Endothelial cell (in vitro differentiated cells): ENCODE measurements at regions not wholly inside any gene's neighbourhood (a gene's known extent, or its start where the extent isn't known, plus 50 kb on each side); places are given as distances from the start of the nearest gene placed in this dataset.

Experiments
- DNase-seq: peaks from one replicate; pipeline ENCODE4 v3.0.0; 2021; ENCODE audit warnings: low spot score
- H3K27ac Mint-ChIP-seq: one replicate; pipeline ENCODE4 v1.8.0; 2021; ENCODE audit warnings: mixed read lengths, inconsistent platforms; ENCODE audit not compliant: unreplicated experiment
- H3K27me3 Mint-ChIP-seq: one replicate; pipeline ENCODE4 v1.8.0; 2021; ENCODE audit warnings: mild to moderate bottlenecking, moderate library complexity, mixed read lengths, inconsistent platforms; ENCODE audit not compliant: unreplicated experiment
- H3K36me3 Mint-ChIP-seq: one replicate; pipeline ENCODE4 v1.8.0; 2021; ENCODE audit warnings: mild to moderate bottlenecking, low read depth, mixed read lengths, inconsistent platforms; ENCODE audit not compliant: unreplicated experiment
- H3K4me1 Mint-ChIP-seq: one replicate; pipeline ENCODE4 v1.8.0; 2021; ENCODE audit warnings: mild to moderate bottlenecking, mixed read lengths, inconsistent platforms; ENCODE audit not compliant: unreplicated experiment
- H3K4me3 Mint-ChIP-seq: one replicate; pipeline ENCODE4 v1.8.0; 2021; ENCODE audit warnings: mild to moderate bottlenecking, mixed read lengths, inconsistent platforms; ENCODE audit not compliant: unreplicated experiment
- H3K9me3 Mint-ChIP-seq: one replicate; pipeline ENCODE4 v1.8.0; 2021; ENCODE audit warnings: mixed read lengths, inconsistent platforms; ENCODE audit not compliant: unreplicated experiment
- CTCF ChIP-seq: fragments of 200-600 bp; sonication (generic); IDR thresholded peaks from one replicate; pipeline ENCODE4 v1.5.0; 2021; ENCODE audit warnings: antibody characterized with exemption; ENCODE audit not compliant: unreplicated experiment

- DNase-seq, result no peak
- no peak for TF ChIP-seq CTCF
- H3K4me3 Mint-ChIP-seq, result no peak overlapping the region
- H3K27me3 Mint-ChIP-seq, result peaks cover 1% of the 10 kb centered on the region
- no peak overlapping the region for H3K27ac Mint-ChIP-seq
- H3K36me3 Mint-ChIP-seq, result no peaks in the 10 kb centered on the region
- H3K9me3 Mint-ChIP-seq, result no peaks in the 10 kb centered on the region
- peaks cover 9% of the 10 kb centered on the region for H3K4me1 Mint-ChIP-seq
Observed at GRCh38 chr18:44464398-44465180, 216.1 kb upstream of the SETBP1 start.

- no peak for TF ChIP-seq CTCF
- H3K27me3 Mint-ChIP-seq, result peaks cover 3% of the 10 kb centered on the region
- no peak overlapping the region for H3K4me3 Mint-ChIP-seq
- no peaks in the 10 kb centered on the region for H3K36me3 Mint-ChIP-seq
- no peaks in the 10 kb centered on the region for H3K9me3 Mint-ChIP-seq
- DNase-seq, result no peak
- no peak overlapping the region for H3K27ac Mint-ChIP-seq
- peaks cover 12% of the 10 kb centered on the region for H3K4me1 Mint-ChIP-seq
Observed at GRCh38 chr18:44465381-44465841, 215.3 kb upstream of the SETBP1 start.

GRCh38 chr18:44466997-44467396 is 213.7 kb upstream of the SETBP1 start:
- no peak for TF ChIP-seq CTCF
- Mint-ChIP-seq H3K27me3 (peaks cover 3% of the 10 kb centered on the region), H3K27ac (no peak overlapping the region), H3K9me3 (no peaks in the 10 kb centered on the region), H3K4me1 (peaks cover 8% of the 10 kb centered on the region), H3K4me3 (no peak overlapping the region), H3K36me3 (no peaks in the 10 kb centered on the region)
- no peak for DNase-seq

GRCh38 chr18:44467718-44468117 is 213.0 kb upstream of the SETBP1 start:
- peaks cover 3% of the 10 kb centered on the region for H3K27me3 Mint-ChIP-seq
- peaks cover 8% of the 10 kb centered on the region for H3K4me1 Mint-ChIP-seq
- no peaks in the 10 kb centered on the region for H3K36me3 Mint-ChIP-seq
- no peak for DNase-seq
- no peaks in the 10 kb centered on the region for H3K9me3 Mint-ChIP-seq
- TF ChIP-seq CTCF, result no peak
- no peak overlapping the region for H3K27ac Mint-ChIP-seq
- no peak overlapping the region for H3K4me3 Mint-ChIP-seq

GRCh38 chr18:44473394-44474066 is 207.2 kb upstream of the SETBP1 start:
- Mint-ChIP-seq H3K36me3 (no peaks in the 10 kb centered on the region), H3K27ac (no peak overlapping the region), H3K4me3 (no peak overlapping the region), H3K9me3 (no peaks in the 10 kb centered on the region), H3K27me3 (peaks cover 1% of the 10 kb centered on the region), H3K4me1 (peaks cover 3% of the 10 kb centered on the region)
- DNase-seq, result no peak
- TF ChIP-seq CTCF, result no peak
